ENCODE measurements at regions not wholly inside any gene's neighbourhood (a gene's known extent, or its start where the extent isn't known, plus 50 kb on each side); places are given as distances from the start of the nearest gene placed in this dataset.

- Histone ChIP-seq H3K4me3 (ENCODE audit: low read length) (no peak overlapping the region), H3K9me3 (ENCODE audit: insufficient read depth, low read depth, low read length) (no peaks in the 10 kb centered on the region), H3K27me3 (ENCODE audit: insufficient read depth, low read length) (no peaks in the 10 kb centered on the region), H3K36me3 (ENCODE audit: insufficient read depth, low read length) (no peaks in the 10 kb centered on the region), H3K4me1 (ENCODE audit: insufficient read depth, low read length) (peaks cover 11% of the 10 kb centered on the region; the same call in 1 of the 2 replicates), H3K27ac (ENCODE audit: low read depth, low read length) (no peak overlapping the region), H3K9ac (ENCODE audit: low read depth, low read length) (no peak overlapping the region)
- WGBS, result 55% methylated on average over 8 of the region's 8 CpGs
These were observed 268.3 kb downstream of the UACA start for GRCh38 chr15:70494852-70495571.

GRCh38 chr15:70494517-70494851 is 268.9 kb downstream of the UACA start:
- Histone ChIP-seq H3K9me3 (ENCODE audit: insufficient read depth, low read depth, low read length) (no peaks in the 10 kb centered on the region), H3K27ac (ENCODE audit: low read depth, low read length) (no peak overlapping the region), H3K36me3 (ENCODE audit: insufficient read depth, low read length) (no peaks in the 10 kb centered on the region), H3K4me3 (ENCODE audit: low read length) (no peak overlapping the region), H3K9ac (ENCODE audit: low read depth, low read length) (no peak overlapping the region), H3K4me1 (ENCODE audit: insufficient read depth, low read length) (peaks cover 11% of the 10 kb centered on the region; the same call in 1 of the 2 replicates), H3K27me3 (ENCODE audit: insufficient read depth, low read length) (no peaks in the 10 kb centered on the region)
- 92% methylated on average over 4 of the region's 4 CpGs for WGBS

GRCh38 chr15:70493787-70494516 is 269.4 kb downstream of the UACA start:
- Histone ChIP-seq H3K36me3 (ENCODE audit: insufficient read depth, low read length) (no peaks in the 10 kb centered on the region), H3K27ac (ENCODE audit: low read depth, low read length) (no peak overlapping the region), H3K4me3 (ENCODE audit: low read length) (no peak overlapping the region), H3K9me3 (ENCODE audit: insufficient read depth, low read depth, low read length) (no peaks in the 10 kb centered on the region), H3K9ac (ENCODE audit: low read depth, low read length) (no peak overlapping the region), H3K4me1 (ENCODE audit: insufficient read depth, low read length) (peaks cover 11% of the 10 kb centered on the region; the same call in 1 of the 2 replicates), H3K27me3 (ENCODE audit: insufficient read depth, low read length) (no peaks in the 10 kb centered on the region)
- WGBS, result 92% methylated on average over 13 of the region's 13 CpGs

GRCh38 chr15:70493376-70493775 is 270.0 kb downstream of the UACA start:
- peaks cover 11% of the 10 kb centered on the region; the same call in 1 of the 2 replicates for H3K4me1 ChIP-seq (ENCODE audit: insufficient read depth, low read length)

GRCh38 chr15:70492240-70493177 is 270.8 kb downstream of the UACA start:
- WGBS, result 84% methylated on average over 20 of the region's 20 CpGs
- H3K36me3 ChIP-seq (ENCODE audit: insufficient read depth, low read length), result no peaks in the 10 kb centered on the region
- no peak overlapping the region for H3K9ac ChIP-seq (ENCODE audit: low read depth, low read length)
- no peaks in the 10 kb centered on the region for H3K27me3 ChIP-seq (ENCODE audit: insufficient read depth, low read length)
- H3K4me1 ChIP-seq (ENCODE audit: insufficient read depth, low read length), result peaks cover 11% of the 10 kb centered on the region; the same call in 1 of the 2 replicates
- H3K27ac ChIP-seq (ENCODE audit: low read depth, low read length), result no peak overlapping the region
- no peaks in the 10 kb centered on the region for H3K9me3 ChIP-seq (ENCODE audit: insufficient read depth, low read depth, low read length)
- no peak overlapping the region for H3K4me3 ChIP-seq (ENCODE audit: low read length)

More at GRCh38 chr15:70493376-70493775, 270.0 kb downstream of the UACA start:
- Histone ChIP-seq H3K27me3 (ENCODE audit: insufficient read depth, low read length) (no peaks in the 10 kb centered on the region), H3K27ac (ENCODE audit: low read depth, low read length) (no peak overlapping the region), H3K9me3 (ENCODE audit: insufficient read depth, low read depth, low read length) (no peaks in the 10 kb centered on the region), H3K4me3 (ENCODE audit: low read length) (no peak overlapping the region), H3K36me3 (ENCODE audit: insufficient read depth, low read length) (no peaks in the 10 kb centered on the region), H3K9ac (ENCODE audit: low read depth, low read length) (no peak overlapping the region)
- WGBS, result 91% methylated on average over 1 of the region's 1 CpG

- H3K9me3 ChIP-seq (ENCODE audit: insufficient read depth, low read depth, low read length), result no peaks in the 10 kb centered on the region
- H3K27me3 ChIP-seq (ENCODE audit: insufficient read depth, low read length), result no peaks in the 10 kb centered on the region
- H3K9ac ChIP-seq (ENCODE audit: low read depth, low read length), result no peak overlapping the region
- 97% methylated on average over 6 of the region's 6 CpGs for WGBS
- no peaks in the 10 kb centered on the region for H3K36me3 ChIP-seq (ENCODE audit: insufficient read depth, low read length)
- no peak overlapping the region for H3K4me3 ChIP-seq (ENCODE audit: low read length)
- peaks cover 11% of the 10 kb centered on the region; the same call in 1 of the 2 replicates for H3K4me1 ChIP-seq (ENCODE audit: insufficient read depth, low read length)
- H3K27ac ChIP-seq (ENCODE audit: low read depth, low read length), result no peak overlapping the region
These were observed 271.7 kb downstream of the UACA start for GRCh38 chr15:70491641-70492040.

GRCh38 chr15:70491201-70491621 is 272.1 kb downstream of the UACA start:
- Histone ChIP-seq H3K9ac (ENCODE audit: low read depth, low read length) (no peak overlapping the region), H3K27me3 (ENCODE audit: insufficient read depth, low read length) (no peaks in the 10 kb centered on the region), H3K4me1 (ENCODE audit: insufficient read depth, low read length) (peaks cover 11% of the 10 kb centered on the region; the same call in 1 of the 2 replicates), H3K27ac (ENCODE audit: low read depth, low read length) (no peak overlapping the region), H3K36me3 (ENCODE audit: insufficient read depth, low read length) (no peaks in the 10 kb centered on the region), H3K9me3 (ENCODE audit: insufficient read depth, low read depth, low read length) (no peaks in the 10 kb centered on the region), H3K4me3 (ENCODE audit: low read length) (no peak overlapping the region)
- 91% methylated on average over 6 of the region's 6 CpGs for WGBS

GRCh38 chr15:70490838-70491155 is 272.6 kb downstream of the UACA start:
- Histone ChIP-seq H3K36me3 (ENCODE audit: insufficient read depth, low read length) (no peaks in the 10 kb centered on the region), H3K9ac (ENCODE audit: low read depth, low read length) (no peak overlapping the region), H3K9me3 (ENCODE audit: insufficient read depth, low read depth, low read length) (no peaks in the 10 kb centered on the region), H3K4me3 (ENCODE audit: low read length) (no peak overlapping the region), H3K27ac (ENCODE audit: low read depth, low read length) (no peak overlapping the region), H3K27me3 (ENCODE audit: insufficient read depth, low read length) (no peaks in the 10 kb centered on the region), H3K4me1 (ENCODE audit: insufficient read depth, low read length) (peaks cover 11% of the 10 kb centered on the region; the same call in 1 of the 2 replicates)
- 87% methylated on average over 6 of the region's 7 CpGs for WGBS

- Histone ChIP-seq H3K4me1 (ENCODE audit: insufficient read depth, low read length) (peaks cover 11% of the 10 kb centered on the region; the same call in 1 of the 2 replicates), H3K9me3 (ENCODE audit: insufficient read depth, low read depth, low read length) (no peaks in the 10 kb centered on the region), H3K27me3 (ENCODE audit: insufficient read depth, low read length) (no peaks in the 10 kb centered on the region), H3K36me3 (ENCODE audit: insufficient read depth, low read length) (no peaks in the 10 kb centered on the region), H3K4me3 (ENCODE audit: low read length) (no peak overlapping the region), H3K9ac (ENCODE audit: low read depth, low read length) (no peak overlapping the region), H3K27ac (ENCODE audit: low read depth, low read length) (no peak overlapping the region)
- 89% methylated on average over 11 of the region's 11 CpGs for WGBS
These were observed 273.1 kb downstream of the UACA start for GRCh38 chr15:70490148-70490837.

- Histone ChIP-seq H3K9me3 (ENCODE audit: insufficient read depth, low read depth, low read length) (no peaks in the 10 kb centered on the region), H3K4me3 (ENCODE audit: low read length) (no peak overlapping the region), H3K9ac (ENCODE audit: low read depth, low read length) (no peak overlapping the region), H3K4me1 (ENCODE audit: insufficient read depth, low read length) (peaks cover 3% of the 10 kb centered on the region; the same call in 1 of the 2 replicates), H3K27me3 (ENCODE audit: insufficient read depth, low read length) (no peaks in the 10 kb centered on the region), H3K36me3 (ENCODE audit: insufficient read depth, low read length) (no peaks in the 10 kb centered on the region), H3K27ac (ENCODE audit: low read depth, low read length) (no peak overlapping the region)
- WGBS, result 86% methylated on average over 15 of the region's 15 CpGs
These were observed 274.2 kb downstream of the UACA start for GRCh38 chr15:70488941-70489848.
